Fibroblast of lung (primary cell): ENCODE measurements at regions not wholly inside any gene's neighbourhood (a gene's known extent, or its start where the extent isn't known, plus 50 kb on each side); places are given as distances from the start of the nearest gene placed in this dataset.

ENCODE experiments used
- DNase-seq, 2 donors: peaks; one replicate each; pipeline versions ENCODE4 v3.0.0 to v3.0.0-alpha.2; 2010; ENCODE audit warnings: low read depth in 2 of 2
- H2AFZ ChIP-seq: 2 replicates; pipeline ENCODE4 v1.5.1; 2012; ENCODE audit warnings: low read length, control low read depth, inconsistent platforms
- H3K27ac ChIP-seq: 2 replicates; pipeline ENCODE4 v1.5.1; 2011; ENCODE audit warnings: low read length, control low read depth; ENCODE audit not compliant: insufficient read depth
- H3K27me3 ChIP-seq: 2 replicates; pipeline ENCODE4 v1.5.1; 2011; ENCODE audit warnings: mild to moderate bottlenecking, low read length; ENCODE audit not compliant: control insufficient read depth, insufficient read depth
- H3K36me3 ChIP-seq: 2 replicates; pipeline ENCODE4 v1.5.1; 2011; ENCODE audit warnings: low read length; ENCODE audit not compliant: control insufficient read depth, insufficient read depth
- H3K4me1 ChIP-seq: 2 replicates; pipeline ENCODE4 v1.5.1; 2011; ENCODE audit warnings: low read length; ENCODE audit not compliant: control insufficient read depth, insufficient read depth; ENCODE audit errors: extremely low read depth
- H3K4me2 ChIP-seq: 2 replicates; pipeline ENCODE4 v1.5.1; 2011; ENCODE audit warnings: low read length, control low read depth; ENCODE audit not compliant: insufficient read depth; ENCODE audit errors: extremely low read depth
- H3K4me3 ChIP-seq, 4 experiments: fragments of 200-600 bp in 1 of 4; sonication (generic) in 1 of 4; replicated peaks in 1 of 4; 2 replicates each; pipeline ENCODE4 v1.5.1; 2011 to 2016; ENCODE audit warnings: low read length in 4 of 4, low read depth in 3 of 4, mild to moderate bottlenecking in 3 of 4, control low read depth in 2 of 4, inconsistent platforms in 1 of 4, mixed read lengths in 1 of 4; ENCODE audit not compliant: insufficient read depth in 1 of 4; ENCODE audit errors: control extremely low read depth in 1 of 4
- H3K79me2 ChIP-seq: 2 replicates; pipeline ENCODE4 v1.5.1; 2012; ENCODE audit warnings: mild to moderate bottlenecking, low read length, inconsistent platforms; ENCODE audit not compliant: control insufficient read depth, insufficient read depth
- H3K9ac ChIP-seq: 2 replicates; pipeline ENCODE4 v1.5.1; 2011; ENCODE audit warnings: mild to moderate bottlenecking, low read length, control low read depth; ENCODE audit not compliant: insufficient read depth
- H3K9me3 ChIP-seq: 2 replicates; pipeline ENCODE4 v1.5.1; 2012; ENCODE audit warnings: low read depth, low read length; ENCODE audit not compliant: control insufficient read depth, insufficient read depth
- H4K20me1 ChIP-seq: 2 replicates; pipeline ENCODE4 v1.5.1; 2011; ENCODE audit warnings: low read length; ENCODE audit not compliant: control insufficient read depth, insufficient read depth; ENCODE audit errors: extremely low read depth
- CTCF ChIP-seq, 2 donors: IDR thresholded peaks in 1 of 2; conservative IDR thresholded peaks in 1 of 2; 1 replicate in 1 of 2; 2 replicates in 1 of 2; pipeline ENCODE4 v1.5.1; 2011 to 2012; ENCODE audit warnings: low read length in 2 of 2, control low read depth in 1 of 2, inconsistent platforms in 1 of 2, low read depth in 1 of 2, mild to moderate bottlenecking in 1 of 2
- EZH2 ChIP-seq: IDR thresholded peaks from 2 replicates; pipeline ENCODE4 v1.5.1; 2012; ENCODE audit warnings: low read length, control low read depth, mild to moderate bottlenecking; ENCODE audit errors: missing control alignments

GRCh38 chr5:148747536-148747906 lies 78.9 kb upstream of the ADRB2 start:
- Histone ChIP-seq H2AFZ (no peak overlapping the region), H3K4me1 (no peaks in the 10 kb centered on the region), H3K36me3 (no peaks in the 10 kb centered on the region), H3K79me2 (no peaks in the 10 kb centered on the region), H3K27me3 (no peaks in the 10 kb centered on the region), H3K4me3 (no peak overlapping the region), H4K20me1 (no peaks in the 10 kb centered on the region), H3K9me3 (no peaks in the 10 kb centered on the region), H3K4me2 (no peak overlapping the region), H3K9ac (no peak overlapping the region), H3K27ac (no peak overlapping the region)
- no peak for TF ChIP-seq EZH2
- TF ChIP-seq CTCF (conservative IDR thresholded peaks at IDR 0.05 in 1 of 2, IDR thresholded peaks at IDR 0.05 in 1 of 2; ENCODE audit: low read depth in 1 of 2, low read length in 2 of 2): no peak
- DNase-seq: no peak

GRCh38 chr5:148748702-148749392 lies 77.6 kb upstream of the ADRB2 start:
- no peak for TF ChIP-seq CTCF (conservative IDR thresholded peaks at IDR 0.05 in 1 of 2, IDR thresholded peaks at IDR 0.05 in 1 of 2; ENCODE audit: low read depth in 1 of 2, low read length in 2 of 2)
- TF ChIP-seq EZH2: no peak
- no peaks in the 10 kb centered on the region for H3K27me3 ChIP-seq
- no peaks in the 10 kb centered on the region for H3K4me1 ChIP-seq
- no peak overlapping the region for H3K4me2 ChIP-seq
- H4K20me1 ChIP-seq: no peaks in the 10 kb centered on the region
- H3K27ac ChIP-seq: no peak overlapping the region
- DNase-seq: no peak
- no peaks in the 10 kb centered on the region for H3K36me3 ChIP-seq
- H3K4me3 ChIP-seq: no peak overlapping the region
- no peaks in the 10 kb centered on the region for H3K79me2 ChIP-seq
- H2AFZ ChIP-seq: no peak overlapping the region
- H3K9ac ChIP-seq: no peak overlapping the region
- no peaks in the 10 kb centered on the region for H3K9me3 ChIP-seq

GRCh38 chr5:148750614-148751013 lies 75.8 kb upstream of the ADRB2 start:
- Histone ChIP-seq H3K4me3 (no peak overlapping the region), H3K36me3 (no peaks in the 10 kb centered on the region), H3K9ac (no peak overlapping the region), H3K79me2 (no peaks in the 10 kb centered on the region), H4K20me1 (no peaks in the 10 kb centered on the region), H3K4me1 (no peaks in the 10 kb centered on the region), H3K27ac (no peak overlapping the region), H2AFZ (no peak overlapping the region), H3K27me3 (no peaks in the 10 kb centered on the region), H3K9me3 (no peaks in the 10 kb centered on the region), H3K4me2 (no peak overlapping the region)
- no peak for DNase-seq
- TF ChIP-seq CTCF (conservative IDR thresholded peaks at IDR 0.05 in 1 of 2, IDR thresholded peaks at IDR 0.05 in 1 of 2; ENCODE audit: low read depth in 1 of 2, low read length in 2 of 2) (no peak), EZH2 (no peak)
